Neural cell (in vitro differentiated cells): ENCODE measurements at regions not wholly inside any gene's neighbourhood (a gene's known extent, or its start where the extent isn't known, plus 50 kb on each side); places are given as distances from the start of the nearest gene placed in this dataset.

Experiments
- H2AFZ ChIP-seq: fragments of 200-600, 300-800 bp; sonication (generic), shearing (Covaris generic); 2 replicates; pipeline ENCODE4 v1.6.0; 2014; ENCODE audit warnings: low read depth, mild to moderate bottlenecking, antibody characterized with exemption, low read length, moderate library complexity
- H3F3A ChIP-seq: fragments of 200-600 bp; shearing (Covaris generic); 2 replicates; pipeline ENCODE4 v1.6.1; 2016; ENCODE audit warnings: mild to moderate bottlenecking, moderate library complexity, mixed read lengths, antibody characterized with exemption, low read length; ENCODE audit not compliant: insufficient read depth, poor library complexity, severe bottlenecking
- H3K27ac ChIP-seq: fragments of 200-600, 300-800 bp; sonication (generic), shearing (Covaris generic); 2 replicates; pipeline ENCODE4 v1.5.1; 2014; ENCODE audit warnings: mild to moderate bottlenecking, low read length, moderate library complexity
- H3K27me3 ChIP-seq: fragments of 300-800, 200-600 bp; sonication (generic), shearing (Covaris generic); 2 replicates; pipeline ENCODE4 v1.6.0; 2014; ENCODE audit warnings: mild to moderate bottlenecking, low read depth, low read length, moderate library complexity; ENCODE audit not compliant: insufficient read depth
- H3K36me3 ChIP-seq: fragments of 300-800, 200-600 bp; sonication (generic), shearing (Covaris generic); 2 replicates; pipeline ENCODE4 v1.5.1; 2014; ENCODE audit warnings: mild to moderate bottlenecking, antibody characterized with exemption, low read length, moderate library complexity; ENCODE audit not compliant: insufficient read depth
- H3K4me2 ChIP-seq: fragments of 300-800, 200-600 bp; sonication (generic), shearing (Covaris generic); 2 replicates; pipeline ENCODE4 v1.6.0; 2014; ENCODE audit warnings: mild to moderate bottlenecking, low read length
- H3K4me3 ChIP-seq: fragments of 300-800, 200-600 bp; sonication (generic), shearing (Covaris generic); 2 replicates; pipeline ENCODE4 v1.5.1; 2014; ENCODE audit warnings: mild to moderate bottlenecking, low read length, moderate library complexity
- H3K79me2 ChIP-seq: fragments of 200-600 bp; shearing (Covaris generic); replicated peaks from 2 replicates; pipeline ENCODE4 v1.6.0; 2014; ENCODE audit warnings: mild to moderate bottlenecking, low read length, moderate library complexity; ENCODE audit not compliant: insufficient read depth
- H3K9ac ChIP-seq: fragments of 300-800, 200-600 bp; sonication (generic), shearing (Covaris generic); 2 replicates; pipeline ENCODE4 v1.6.1; 2016; ENCODE audit warnings: mild to moderate bottlenecking, low read length, mixed read lengths
- H3K9me2 ChIP-seq: fragments of 200-600 bp; shearing (Covaris generic); 2 replicates; pipeline ENCODE4 v1.6.1; 2016; ENCODE audit warnings: mild to moderate bottlenecking, low read length, mixed read lengths; ENCODE audit not compliant: insufficient read depth
- H3K9me3 ChIP-seq: fragments of 200-600, 300-800 bp; sonication (generic), shearing (Covaris generic); 2 replicates; pipeline ENCODE4 v1.6.1; 2016; ENCODE audit warnings: mild to moderate bottlenecking, mixed run types, low read length, moderate library complexity, mixed read lengths
- H4K20me1 ChIP-seq: fragments of 200-600 bp; shearing (Covaris generic); 2 replicates; pipeline ENCODE4 v1.6.1; 2016; ENCODE audit warnings: mild to moderate bottlenecking, mixed run types; ENCODE audit not compliant: insufficient read depth
- EP300 ChIP-seq: fragments of 450-650 bp; conservative IDR thresholded peaks from 2 replicates; pipeline ENCODE4 v1.6.1; 2014; ENCODE audit warnings: antibody characterized with exemption, mild to moderate bottlenecking, moderate library complexity; ENCODE audit not compliant: poor library complexity, severe bottlenecking
- EZH2 ChIP-seq: fragments of 200-600, 300-800 bp; shearing (Covaris generic), sonication (generic); IDR thresholded peaks from 2 replicates; pipeline ENCODE4 v1.6.1; 2014; ENCODE audit warnings: antibody characterized with exemption, low read length, borderline replicate concordance, mild to moderate bottlenecking; ENCODE audit not compliant: insufficient read depth, poor library complexity, severe bottlenecking
- MXI1 ChIP-seq: fragments of 450-650 bp; conservative IDR thresholded peaks from 2 replicates; pipeline ENCODE4 v1.6.1; 2014; ENCODE audit warnings: antibody characterized with exemption, mild to moderate bottlenecking; ENCODE audit not compliant: poor library complexity, severe bottlenecking
- POLR2AphosphoS5 ChIP-seq: IDR thresholded peaks from 2 replicates; pipeline ENCODE4 v1.6.1; 2012
- RAD21 ChIP-seq: fragments of 450-650 bp; conservative IDR thresholded peaks from 2 replicates; pipeline ENCODE4 v1.6.1; 2014; ENCODE audit warnings: antibody characterized with exemption, mild to moderate bottlenecking, moderate library complexity
- SMC3 ChIP-seq: fragments of 450-650 bp; conservative IDR thresholded peaks from 2 replicates; pipeline ENCODE4 v1.6.1; 2014; ENCODE audit warnings: antibody characterized with exemption, mild to moderate bottlenecking, moderate library complexity; ENCODE audit not compliant: poor library complexity
- TAF1 ChIP-seq: IDR thresholded peaks from 2 replicates; pipeline ENCODE4 v1.6.1; 2012; ENCODE audit warnings: low read depth
- TF ChIP-seq, protein P1 (sequence below): IDR thresholded peaks from 2 replicates; pipeline ENCODE4 v1.6.1; 2012; ENCODE audit warnings: borderline replicate concordance
- TF ChIP-seq, protein P2 (sequence below): fragments of 450-650 bp; IDR thresholded peaks from 2 replicates; pipeline ENCODE4 v1.5.1; 2014; ENCODE audit warnings: antibody characterized with exemption, mild to moderate bottlenecking, moderate library complexity; ENCODE audit not compliant: poor library complexity, severe bottlenecking

DNA sequence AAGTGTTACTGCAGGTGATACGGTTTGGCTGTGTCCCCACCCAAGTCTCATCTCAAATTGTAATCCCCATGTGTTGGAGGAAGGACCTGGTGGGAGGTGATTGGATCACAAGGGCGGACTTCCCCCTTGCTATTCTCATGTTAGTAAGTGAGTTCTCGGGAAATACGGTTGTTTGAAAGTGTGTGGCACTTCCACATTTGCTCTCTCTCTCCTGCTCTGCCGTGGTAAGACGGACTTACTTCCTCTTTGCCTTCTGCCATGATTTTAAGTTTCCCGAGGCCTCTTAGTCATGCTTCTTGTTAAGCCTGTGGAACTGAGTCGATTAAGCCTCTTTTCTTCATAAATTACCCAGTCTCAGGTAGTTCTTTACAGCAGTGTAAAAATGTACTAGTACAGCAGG is 65.2 kb upstream of the SLC7A11 start:
- H2AFZ ChIP-seq, result no peak overlapping the region
- H4K20me1 ChIP-seq, result no peaks in the 10 kb centered on the region
- H3F3A ChIP-seq, result no peaks in the 10 kb centered on the region
- TF ChIP-seq SMC3 (no peak), EZH2 (no peak), MXI1 (no peak), EP300 (no peak), RAD21 (no peak), TAF1 (no peak), POLR2AphosphoS5 (no peak)
- TF ChIP-seq, protein P1, sequence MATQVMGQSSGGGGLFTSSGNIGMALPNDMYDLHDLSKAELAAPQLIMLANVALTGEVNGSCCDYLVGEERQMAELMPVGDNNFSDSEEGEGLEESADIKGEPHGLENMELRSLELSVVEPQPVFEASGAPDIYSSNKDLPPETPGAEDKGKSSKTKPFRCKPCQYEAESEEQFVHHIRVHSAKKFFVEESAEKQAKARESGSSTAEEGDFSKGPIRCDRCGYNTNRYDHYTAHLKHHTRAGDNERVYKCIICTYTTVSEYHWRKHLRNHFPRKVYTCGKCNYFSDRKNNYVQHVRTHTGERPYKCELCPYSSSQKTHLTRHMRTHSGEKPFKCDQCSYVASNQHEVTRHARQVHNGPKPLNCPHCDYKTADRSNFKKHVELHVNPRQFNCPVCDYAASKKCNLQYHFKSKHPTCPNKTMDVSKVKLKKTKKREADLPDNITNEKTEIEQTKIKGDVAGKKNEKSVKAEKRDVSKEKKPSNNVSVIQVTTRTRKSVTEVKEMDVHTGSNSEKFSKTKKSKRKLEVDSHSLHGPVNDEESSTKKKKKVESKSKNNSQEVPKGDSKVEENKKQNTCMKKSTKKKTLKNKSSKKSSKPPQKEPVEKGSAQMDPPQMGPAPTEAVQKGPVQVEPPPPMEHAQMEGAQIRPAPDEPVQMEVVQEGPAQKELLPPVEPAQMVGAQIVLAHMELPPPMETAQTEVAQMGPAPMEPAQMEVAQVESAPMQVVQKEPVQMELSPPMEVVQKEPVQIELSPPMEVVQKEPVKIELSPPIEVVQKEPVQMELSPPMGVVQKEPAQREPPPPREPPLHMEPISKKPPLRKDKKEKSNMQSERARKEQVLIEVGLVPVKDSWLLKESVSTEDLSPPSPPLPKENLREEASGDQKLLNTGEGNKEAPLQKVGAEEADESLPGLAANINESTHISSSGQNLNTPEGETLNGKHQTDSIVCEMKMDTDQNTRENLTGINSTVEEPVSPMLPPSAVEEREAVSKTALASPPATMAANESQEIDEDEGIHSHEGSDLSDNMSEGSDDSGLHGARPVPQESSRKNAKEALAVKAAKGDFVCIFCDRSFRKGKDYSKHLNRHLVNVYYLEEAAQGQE, result no peak
- TF ChIP-seq, protein P2, sequence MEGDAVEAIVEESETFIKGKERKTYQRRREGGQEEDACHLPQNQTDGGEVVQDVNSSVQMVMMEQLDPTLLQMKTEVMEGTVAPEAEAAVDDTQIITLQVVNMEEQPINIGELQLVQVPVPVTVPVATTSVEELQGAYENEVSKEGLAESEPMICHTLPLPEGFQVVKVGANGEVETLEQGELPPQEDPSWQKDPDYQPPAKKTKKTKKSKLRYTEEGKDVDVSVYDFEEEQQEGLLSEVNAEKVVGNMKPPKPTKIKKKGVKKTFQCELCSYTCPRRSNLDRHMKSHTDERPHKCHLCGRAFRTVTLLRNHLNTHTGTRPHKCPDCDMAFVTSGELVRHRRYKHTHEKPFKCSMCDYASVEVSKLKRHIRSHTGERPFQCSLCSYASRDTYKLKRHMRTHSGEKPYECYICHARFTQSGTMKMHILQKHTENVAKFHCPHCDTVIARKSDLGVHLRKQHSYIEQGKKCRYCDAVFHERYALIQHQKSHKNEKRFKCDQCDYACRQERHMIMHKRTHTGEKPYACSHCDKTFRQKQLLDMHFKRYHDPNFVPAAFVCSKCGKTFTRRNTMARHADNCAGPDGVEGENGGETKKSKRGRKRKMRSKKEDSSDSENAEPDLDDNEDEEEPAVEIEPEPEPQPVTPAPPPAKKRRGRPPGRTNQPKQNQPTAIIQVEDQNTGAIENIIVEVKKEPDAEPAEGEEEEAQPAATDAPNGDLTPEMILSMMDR, result no peak
- no peaks in the 10 kb centered on the region for H3K36me3 ChIP-seq
- no peak overlapping the region for H3K27ac ChIP-seq
- no peaks in the 10 kb centered on the region for H3K27me3 ChIP-seq
- no peak overlapping the region for H3K4me3 ChIP-seq
- H3K9ac ChIP-seq, result no peak overlapping the region
- no peak overlapping the region for H3K4me2 ChIP-seq
- no peaks in the 10 kb centered on the region for H3K9me2 ChIP-seq
- H3K9me3 ChIP-seq, result no peaks in the 10 kb centered on the region
- H3K79me2 ChIP-seq, result no peaks in the 10 kb centered on the region

DNA sequence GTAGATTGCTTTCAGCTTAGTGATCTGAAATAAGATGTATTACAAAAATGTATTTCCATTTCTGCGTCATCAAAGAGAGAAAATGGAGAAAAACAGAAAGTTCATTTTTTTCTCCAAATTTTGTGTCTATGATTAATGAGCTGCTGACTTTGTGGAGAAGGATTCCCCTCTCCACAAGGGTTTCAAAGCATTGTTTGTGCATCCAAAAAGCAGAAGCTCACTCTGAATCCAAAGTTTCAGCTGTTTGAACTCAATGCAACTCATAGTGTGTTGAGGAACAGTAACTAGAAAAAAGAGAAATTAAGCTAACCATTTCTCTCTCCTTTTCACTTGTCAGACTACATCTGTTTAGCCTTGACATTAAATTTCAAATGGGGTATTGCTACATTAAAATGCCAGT is 62.9 kb upstream of the SLC7A11 start:
- no peaks in the 10 kb centered on the region for H3F3A ChIP-seq
- no peaks in the 10 kb centered on the region for H3K79me2 ChIP-seq
- H4K20me1 ChIP-seq, result no peaks in the 10 kb centered on the region
- no peaks in the 10 kb centered on the region for H3K9me3 ChIP-seq
- H3K9ac ChIP-seq, result no peak overlapping the region
- TF ChIP-seq RAD21 (no peak), MXI1 (no peak), SMC3 (no peak), EZH2 (no peak)
- TF ChIP-seq, protein P1, result no peak
- no peaks in the 10 kb centered on the region for H3K36me3 ChIP-seq
- H3K9me2 ChIP-seq, result no peaks in the 10 kb centered on the region
- no peak overlapping the region for H3K4me2 ChIP-seq
- H3K27ac ChIP-seq, result no peak overlapping the region
- H3K27me3 ChIP-seq, result no peaks in the 10 kb centered on the region
- H3K4me3 ChIP-seq, result no peak overlapping the region
- no peak overlapping the region for H2AFZ ChIP-seq
